ENCODE measurements at regions not wholly inside any gene's neighbourhood (a gene's known extent, or its start where the extent isn't known, plus 50 kb on each side); places are given as distances from the start of the nearest gene placed in this dataset.

- DNase-seq, result no peak
These were observed 235.4 kb downstream of the RAB28 start for GRCh38 chr4:13248621-13249298.

GRCh38 chr4:13246107-13246506 is 238.0 kb downstream of the RAB28 start:
- DNase-seq, result no peak

GRCh38 chr4:13244444-13244843 is 239.7 kb downstream of the RAB28 start:
- DNase-seq, result no peak

- no peak for DNase-seq
These were observed 241.0 kb downstream of the RAB28 start for GRCh38 chr4:13243152-13243551.

GRCh38 chr4:13240066-13240465 is 244.1 kb downstream of the RAB28 start:
- DNase-seq, result no peak

GRCh38 chr4:13238936-13239335 is 245.2 kb downstream of the RAB28 start:
- no peak for DNase-seq

- DNase-seq, result no peak
These were observed 247.7 kb downstream of the RAB28 start for GRCh38 chr4:13236485-13236884.

- DNase-seq, result no peak
These were observed 250.4 kb downstream of the RAB28 start for GRCh38 chr4:13233755-13234154.

- DNase-seq, result no peak
These were observed 264.2 kb downstream of the RAB28 start for GRCh38 chr4:13219971-13220370.

- DNase-seq, result no peak
These were observed 265.7 kb downstream of the RAB28 start for GRCh38 chr4:13218326-13218958.

GRCh38 chr4:13215560-13215959 is 268.6 kb downstream of the RAB28 start:
- no peak for DNase-seq

- DNase-seq, result no peak
These were observed 271.2 kb downstream of the RAB28 start for GRCh38 chr4:13212936-13213335.

GRCh38 chr4:13209600-13209999 is 274.5 kb downstream of the RAB28 start:
- no peak for DNase-seq

- DNase-seq, result no peak
These were observed 275.5 kb downstream of the RAB28 start for GRCh38 chr4:13208558-13209193.

GRCh38 chr4:13207226-13207625 is 276.9 kb downstream of the RAB28 start:
- DNase-seq, result no peak

- DNase-seq, result no peak
These were observed 281.0 kb downstream of the RAB28 start for GRCh38 chr4:13203101-13203500.

GRCh38 chr4:13202701-13203100 is 281.4 kb downstream of the RAB28 start:
- DNase-seq, result no peak

GRCh38 chr4:13201241-13201640 is 282.9 kb downstream of the RAB28 start:
- DNase-seq, result no peak

GRCh38 chr4:13196721-13197120 is 287.4 kb downstream of the RAB28 start:
- DNase-seq, result no peak

- DNase-seq, result no peak
These were observed 290.5 kb downstream of the RAB28 start for GRCh38 chr4:13193662-13194061.

GRCh38 chr4:13190093-13190721 is 293.9 kb downstream of the RAB28 start:
- no peak for DNase-seq

- no peak for DNase-seq
These were observed 299.9 kb downstream of the RAB28 start for GRCh38 chr4:13184199-13184598.

- DNase-seq, result no peak
These were observed 302.0 kb downstream of the RAB28 start for GRCh38 chr4:13182133-13182532.

- DNase-seq, result no peak
These were observed 302.5 kb downstream of the RAB28 start for GRCh38 chr4:13181681-13182080.

Measured in activated CD8-positive, alpha-beta memory T cell treated with anti-CD3 and anti-CD28 coated beads, Interleukin-2, amount 50 U/mL, for 4 hours (primary cell).